ENCODE measurements at regions not wholly inside any gene's neighbourhood (a gene's known extent, or its start where the extent isn't known, plus 50 kb on each side); places are given as distances from the start of the nearest gene placed in this dataset.

DNA sequence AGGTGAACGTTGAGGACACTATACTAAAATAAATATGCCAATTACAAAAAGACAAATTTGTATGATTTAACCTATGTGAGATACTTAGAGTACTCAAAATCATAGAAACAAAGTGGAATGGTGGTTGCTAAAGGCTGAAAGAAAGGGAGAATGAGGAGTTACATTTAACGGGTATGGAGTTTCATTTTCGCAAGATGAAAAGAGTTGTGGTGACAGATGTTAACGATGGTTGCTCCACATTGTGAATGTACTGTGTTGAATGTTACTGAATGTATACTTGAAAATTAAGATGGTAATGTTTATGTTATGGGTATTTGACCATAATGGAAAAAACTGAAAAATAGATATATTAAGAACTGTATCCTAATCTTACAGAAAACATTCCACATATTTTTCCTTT lies 51.3 kb upstream of the MOCS2 start:
- TF ChIP-seq, protein P1, sequence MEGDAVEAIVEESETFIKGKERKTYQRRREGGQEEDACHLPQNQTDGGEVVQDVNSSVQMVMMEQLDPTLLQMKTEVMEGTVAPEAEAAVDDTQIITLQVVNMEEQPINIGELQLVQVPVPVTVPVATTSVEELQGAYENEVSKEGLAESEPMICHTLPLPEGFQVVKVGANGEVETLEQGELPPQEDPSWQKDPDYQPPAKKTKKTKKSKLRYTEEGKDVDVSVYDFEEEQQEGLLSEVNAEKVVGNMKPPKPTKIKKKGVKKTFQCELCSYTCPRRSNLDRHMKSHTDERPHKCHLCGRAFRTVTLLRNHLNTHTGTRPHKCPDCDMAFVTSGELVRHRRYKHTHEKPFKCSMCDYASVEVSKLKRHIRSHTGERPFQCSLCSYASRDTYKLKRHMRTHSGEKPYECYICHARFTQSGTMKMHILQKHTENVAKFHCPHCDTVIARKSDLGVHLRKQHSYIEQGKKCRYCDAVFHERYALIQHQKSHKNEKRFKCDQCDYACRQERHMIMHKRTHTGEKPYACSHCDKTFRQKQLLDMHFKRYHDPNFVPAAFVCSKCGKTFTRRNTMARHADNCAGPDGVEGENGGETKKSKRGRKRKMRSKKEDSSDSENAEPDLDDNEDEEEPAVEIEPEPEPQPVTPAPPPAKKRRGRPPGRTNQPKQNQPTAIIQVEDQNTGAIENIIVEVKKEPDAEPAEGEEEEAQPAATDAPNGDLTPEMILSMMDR (IDR thresholded peaks at IDR 0.05; ENCODE audit: low read depth, low read length) = no peak

DNA sequence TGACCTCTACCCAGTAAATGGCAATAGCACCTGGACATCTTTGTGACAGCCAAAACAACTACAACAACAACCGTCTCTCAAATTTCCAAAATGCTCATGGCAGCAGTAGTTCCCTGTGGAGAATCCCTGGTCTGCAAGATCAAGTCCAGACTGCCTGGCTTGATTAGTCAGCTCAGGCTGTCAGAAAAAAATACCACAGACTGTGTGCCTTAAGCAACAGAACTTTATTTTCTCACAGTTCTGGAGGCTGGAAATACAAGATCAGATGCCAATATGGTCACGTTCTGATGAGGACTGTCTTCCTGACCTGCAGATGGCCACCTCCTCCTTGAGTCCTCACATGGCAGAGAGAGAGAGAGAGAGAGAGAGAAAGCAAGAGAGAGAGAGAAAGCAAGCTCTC lies 52.3 kb upstream of the MOCS2 start:
- TF ChIP-seq, protein P1 (IDR thresholded peaks at IDR 0.05; ENCODE audit: low read depth, low read length) = no peak
- no peak overlapping the region for H3K4me3 ChIP-seq (ENCODE audit: low read depth, low read length)

More for the DNA sequence above, 51.3 kb upstream of the MOCS2 start:
- no peak overlapping the region for H3K4me3 ChIP-seq (ENCODE audit: low read depth, low read length)

DNA sequence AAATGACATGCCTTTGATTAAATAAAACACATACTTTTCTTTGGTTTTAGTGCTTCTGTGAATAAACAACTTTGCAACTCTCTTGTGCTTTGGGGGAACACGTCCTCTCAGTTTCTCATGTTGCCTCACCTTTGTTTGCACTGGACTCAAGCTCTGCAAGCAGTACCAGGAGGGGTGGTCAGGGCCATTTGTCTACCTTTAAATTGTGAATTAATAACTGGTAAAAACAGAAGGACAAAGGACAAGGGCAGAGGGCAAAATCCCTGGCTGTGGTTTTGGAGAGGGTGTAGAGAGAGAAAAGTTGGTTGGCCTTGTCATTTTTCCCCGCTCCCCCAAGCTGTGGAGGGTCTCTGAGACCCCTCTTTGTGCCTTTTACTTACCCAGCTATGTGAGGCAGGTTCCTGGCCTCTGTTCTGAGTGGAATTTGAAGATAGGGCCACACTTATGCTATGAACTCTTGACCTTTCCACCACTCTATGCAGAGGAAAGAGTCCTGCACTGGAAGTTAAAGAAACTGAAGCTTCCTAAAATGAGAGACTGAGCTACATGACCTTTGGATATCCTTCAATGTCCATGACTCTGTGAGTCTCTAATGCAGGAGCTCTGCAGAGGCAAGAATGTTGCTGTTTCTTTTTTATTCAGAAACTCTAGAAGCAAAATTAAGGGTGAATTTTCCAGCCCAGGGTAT lies 55.1 kb upstream of the MOCS2 start:
- no peak overlapping the region for H3K4me3 ChIP-seq (ENCODE audit: low read depth, low read length)
- TF ChIP-seq, protein P1 (IDR thresholded peaks at IDR 0.05; ENCODE audit: low read depth, low read length) = no peak

DNA sequence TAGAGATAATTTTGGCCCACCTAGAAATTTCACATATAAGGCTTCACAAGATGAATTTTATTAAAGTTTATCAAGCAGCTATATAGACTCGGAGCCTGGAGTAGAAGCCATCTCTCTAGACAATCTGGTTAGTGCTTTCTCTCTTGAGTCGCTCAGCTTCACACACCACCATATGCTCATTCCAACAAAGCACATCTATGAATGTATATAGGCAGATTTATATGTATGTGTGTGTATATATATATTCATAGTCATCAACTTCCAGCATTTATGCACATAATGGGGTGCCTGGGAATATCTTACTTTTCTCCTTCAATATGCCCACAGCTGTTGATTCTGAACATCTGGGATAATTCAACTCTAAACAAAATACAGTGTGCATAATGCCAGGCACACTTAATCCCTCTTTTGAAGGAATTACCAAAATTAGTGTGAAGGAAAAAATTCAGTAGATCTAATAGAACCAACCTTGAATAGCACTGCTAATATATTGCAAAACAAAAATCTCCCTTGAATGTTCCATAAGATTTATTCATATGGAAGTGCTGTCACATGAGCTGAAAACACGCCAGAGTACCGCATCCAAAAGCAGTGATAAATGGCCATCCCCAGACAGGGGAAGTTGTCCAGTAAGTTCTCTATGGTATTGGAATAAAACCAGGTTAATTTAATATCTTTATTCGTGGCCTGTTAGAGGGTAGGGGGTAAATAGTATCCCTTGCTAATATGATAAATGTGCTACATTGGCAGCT lies 56.0 kb upstream of the MOCS2 start:
- TF ChIP-seq, protein P1 (IDR thresholded peaks at IDR 0.05; ENCODE audit: low read depth, low read length) = no peak
- no peak overlapping the region for H3K4me3 ChIP-seq (ENCODE audit: low read depth, low read length)

DNA sequence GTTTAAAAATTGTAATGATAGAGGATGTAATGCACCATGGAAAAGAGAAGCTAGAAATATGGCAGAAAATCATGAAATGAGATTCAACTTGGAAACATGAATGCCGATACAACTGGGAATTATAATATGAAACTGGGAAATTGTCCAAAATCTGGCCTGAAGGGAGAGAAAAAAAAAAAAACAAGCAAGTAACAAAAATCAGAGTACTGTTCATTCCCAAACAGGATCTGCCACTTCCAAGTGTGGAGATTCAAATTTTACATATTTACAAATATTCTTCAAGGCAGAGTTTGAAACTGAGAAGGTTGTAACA lies 56.6 kb upstream of the MOCS2 start:
- no peak overlapping the region for H3K4me3 ChIP-seq (ENCODE audit: low read depth, low read length)
- TF ChIP-seq, protein P1 (IDR thresholded peaks at IDR 0.05; ENCODE audit: low read depth, low read length) = no peak

DNA sequence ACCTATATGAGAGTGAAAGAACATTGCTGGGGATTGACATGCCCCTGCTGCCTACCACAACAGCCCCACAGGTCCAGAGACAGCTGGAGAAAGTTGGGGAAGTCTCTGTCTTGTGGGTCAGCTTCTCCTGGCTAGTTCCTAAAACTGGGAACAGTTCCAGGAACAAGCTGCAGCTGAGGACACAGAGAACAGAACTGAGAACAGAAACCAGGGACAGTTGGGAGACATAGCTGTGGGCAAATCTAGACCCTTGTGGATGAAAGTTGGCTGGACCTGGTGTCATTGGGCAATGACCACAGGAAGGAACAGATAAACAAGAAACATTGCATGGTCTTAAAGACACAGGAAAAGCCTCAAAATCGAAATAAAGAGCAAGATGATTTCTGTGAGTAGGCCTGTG lies 58.3 kb upstream of the MOCS2 start:
- TF ChIP-seq, protein P1 (IDR thresholded peaks at IDR 0.05; ENCODE audit: low read depth, low read length) = no peak
- H3K4me3 ChIP-seq (ENCODE audit: low read depth, low read length) = no peak overlapping the region

DNA sequence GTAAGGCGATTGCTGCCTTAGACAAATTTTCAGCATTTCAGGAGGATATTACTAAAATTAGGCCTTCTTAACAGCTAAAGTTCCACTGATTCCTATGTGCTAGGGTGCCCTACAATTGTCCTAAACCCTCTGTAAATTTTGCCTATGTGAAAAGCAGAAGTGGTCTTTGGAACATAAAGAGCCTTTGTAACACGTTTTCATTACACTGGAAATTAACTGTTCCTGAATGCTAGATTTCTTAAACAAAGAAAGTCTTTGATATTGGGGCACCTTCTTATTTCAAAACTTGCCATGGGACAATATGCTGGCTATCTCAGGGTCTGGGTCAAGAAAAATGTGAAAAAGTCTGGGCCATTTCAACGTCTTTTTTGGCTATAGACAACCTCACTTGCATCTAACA lies 60.4 kb upstream of the MOCS2 start:
- no peak overlapping the region for H3K4me3 ChIP-seq (ENCODE audit: low read depth, low read length)
- TF ChIP-seq, protein P1 (IDR thresholded peaks at IDR 0.05; ENCODE audit: low read depth, low read length) = no peak
